Hepatocyte (in vitro differentiated cells): ENCODE measurements at regions not wholly inside any gene's neighbourhood (a gene's known extent, or its start where the extent isn't known, plus 50 kb on each side); places are given as distances from the start of the nearest gene placed in this dataset.

Experiments
- DNase-seq: peaks from one replicate; pipeline ENCODE4 v3.0.0-alpha.2; 2016; ENCODE audit warnings: low spot score
- H2AFZ ChIP-seq: fragments of 200-600 bp; sonication (generic); 2 replicates; pipeline ENCODE4 v1.6.0; 2016; ENCODE audit warnings: antibody characterized with exemption, mild to moderate bottlenecking
- H3K27ac ChIP-seq: fragments of 200-600 bp; sonication (generic); 2 replicates; pipeline ENCODE4 v1.5.1; 2016; ENCODE audit warnings: mild to moderate bottlenecking
- H3K27me3 ChIP-seq: fragments of 200-600 bp; sonication (generic); 2 replicates; pipeline ENCODE4 v1.6.1; 2016
- H3K36me3 ChIP-seq: fragments of 200-600 bp; sonication (generic); replicated peaks from 2 replicates; pipeline ENCODE4 v1.5.1; 2016; ENCODE audit warnings: low read depth; ENCODE audit not compliant: insufficient read depth
- H3K4me1 ChIP-seq: fragments of 200-600 bp; sonication (generic); 2 replicates; pipeline ENCODE4 v1.5.1; 2016; ENCODE audit warnings: mild to moderate bottlenecking, moderate library complexity; ENCODE audit not compliant: insufficient read depth
- H3K4me2 ChIP-seq: fragments of 200-600 bp; sonication (generic); 2 replicates; pipeline ENCODE4 v1.6.0; 2016
- H3K4me3 ChIP-seq: fragments of 200-600 bp; sonication (generic); 2 replicates; pipeline ENCODE4 v1.5.1; 2016; ENCODE audit warnings: mild to moderate bottlenecking
- H3K79me2 ChIP-seq: fragments of 200-600 bp; sonication (generic); 2 replicates; pipeline ENCODE4 v1.6.0; 2017; ENCODE audit warnings: mild to moderate bottlenecking
- H3K9me2 ChIP-seq: fragments of 200-600 bp; sonication (generic); replicated peaks from 2 replicates; pipeline ENCODE4 v1.6.0; 2017; ENCODE audit warnings: mild to moderate bottlenecking; ENCODE audit not compliant: insufficient read depth
- H3K9me3 ChIP-seq: fragments of 200-600 bp; sonication (generic); 2 replicates; pipeline ENCODE4 v1.5.1; 2016; ENCODE audit warnings: low read depth, mild to moderate bottlenecking
- H4K20me1 ChIP-seq: fragments of 200-600 bp; sonication (generic); 2 replicates; pipeline ENCODE4 v1.6.0; 2016; ENCODE audit warnings: mild to moderate bottlenecking; ENCODE audit not compliant: insufficient read depth, poor library complexity, severe bottlenecking
- EZH2 ChIP-seq: fragments of 200-600 bp; sonication (generic); IDR thresholded peaks from 2 replicates; pipeline ENCODE4 v1.6.1; 2016; ENCODE audit warnings: antibody characterized with exemption, mild to moderate bottlenecking, borderline replicate concordance
- EZH2phosphoT487 ChIP-seq: fragments of 200-600 bp; sonication (generic); IDR thresholded peaks from one replicate; pipeline ENCODE4 v1.6.1; 2018; ENCODE audit warnings: antibody characterized with exemption, mild to moderate bottlenecking, low read depth, moderate library complexity; ENCODE audit not compliant: unreplicated experiment, severe bottlenecking
- WGBS: methylation state at CpG from one replicate; pipeline ENCODE4 v1.1.6; 2016; ENCODE audit warnings: low lambda C conversion rate; ENCODE audit errors: missing lambda C conversion rate; 5-methylcytosine and 5-hydroxymethylcytosine counted together
- TF ChIP-seq, protein P1 (sequence below): fragments of 200-600 bp; sonication (generic); IDR thresholded peaks from 2 replicates; pipeline ENCODE4 v1.5.1; 2016; ENCODE audit warnings: antibody characterized with exemption, mild to moderate bottlenecking; ENCODE audit not compliant: poor library complexity

DNA sequence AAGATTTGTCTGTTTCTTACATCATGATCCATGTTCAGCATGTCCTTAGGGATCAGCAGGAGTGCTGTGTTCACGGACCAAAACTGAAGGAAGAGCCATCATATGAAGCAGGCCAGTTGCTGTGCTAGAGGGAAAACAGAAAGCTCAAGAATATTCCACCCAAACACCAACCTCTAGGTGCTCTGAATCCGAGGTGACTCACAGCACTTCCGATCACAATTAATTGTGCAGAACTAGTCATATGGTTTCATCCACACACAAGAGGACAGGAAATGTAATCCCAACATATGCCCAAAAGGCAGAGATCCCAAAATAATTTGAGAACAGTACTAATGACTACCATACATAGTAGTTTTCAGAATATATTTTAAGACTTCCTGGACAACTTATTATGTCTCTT, 257.9 kb upstream of the KCNH8 start:
- no peaks in the 10 kb centered on the region for H4K20me1 ChIP-seq
- no peaks in the 10 kb centered on the region for H3K36me3 ChIP-seq
- no peaks in the 10 kb centered on the region for H3K27me3 ChIP-seq
- 89% methylated on average over 3 of the region's 3 CpGs for WGBS
- DNase-seq = no peak
- no peak overlapping the region for H3K4me2 ChIP-seq
- no peaks in the 10 kb centered on the region for H3K4me1 ChIP-seq
- no peaks in the 10 kb centered on the region for H3K9me3 ChIP-seq
- H3K27ac ChIP-seq = no peak overlapping the region
- H3K4me3 ChIP-seq = no peak overlapping the region
- TF ChIP-seq, protein P1, sequence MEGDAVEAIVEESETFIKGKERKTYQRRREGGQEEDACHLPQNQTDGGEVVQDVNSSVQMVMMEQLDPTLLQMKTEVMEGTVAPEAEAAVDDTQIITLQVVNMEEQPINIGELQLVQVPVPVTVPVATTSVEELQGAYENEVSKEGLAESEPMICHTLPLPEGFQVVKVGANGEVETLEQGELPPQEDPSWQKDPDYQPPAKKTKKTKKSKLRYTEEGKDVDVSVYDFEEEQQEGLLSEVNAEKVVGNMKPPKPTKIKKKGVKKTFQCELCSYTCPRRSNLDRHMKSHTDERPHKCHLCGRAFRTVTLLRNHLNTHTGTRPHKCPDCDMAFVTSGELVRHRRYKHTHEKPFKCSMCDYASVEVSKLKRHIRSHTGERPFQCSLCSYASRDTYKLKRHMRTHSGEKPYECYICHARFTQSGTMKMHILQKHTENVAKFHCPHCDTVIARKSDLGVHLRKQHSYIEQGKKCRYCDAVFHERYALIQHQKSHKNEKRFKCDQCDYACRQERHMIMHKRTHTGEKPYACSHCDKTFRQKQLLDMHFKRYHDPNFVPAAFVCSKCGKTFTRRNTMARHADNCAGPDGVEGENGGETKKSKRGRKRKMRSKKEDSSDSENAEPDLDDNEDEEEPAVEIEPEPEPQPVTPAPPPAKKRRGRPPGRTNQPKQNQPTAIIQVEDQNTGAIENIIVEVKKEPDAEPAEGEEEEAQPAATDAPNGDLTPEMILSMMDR = no peak
- no peak for TF ChIP-seq EZH2phosphoT487
- no peaks in the 10 kb centered on the region for H3K9me2 ChIP-seq
- no peaks in the 10 kb centered on the region for H3K79me2 ChIP-seq
- H2AFZ ChIP-seq = no peak overlapping the region

DNA sequence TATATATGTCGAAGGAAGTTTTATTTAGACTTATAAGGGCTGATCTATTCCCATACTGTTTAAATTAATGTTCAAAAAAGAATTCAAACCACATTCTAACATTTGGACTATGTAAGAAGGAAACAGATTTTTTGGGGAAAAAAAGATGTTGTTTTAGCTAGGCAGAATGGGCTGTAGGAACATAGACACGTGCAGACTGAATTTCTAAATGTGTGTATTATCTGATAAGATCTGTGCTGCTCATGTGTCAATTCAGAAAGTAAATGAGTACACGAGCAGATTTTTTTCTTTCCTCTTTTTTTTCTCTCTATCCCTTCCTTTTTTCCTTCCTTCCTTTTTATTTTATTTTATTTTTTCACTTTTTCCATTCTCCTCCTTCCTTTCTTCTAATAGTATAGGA, 259.5 kb upstream of the KCNH8 start:
- H3K27me3 ChIP-seq = no peaks in the 10 kb centered on the region
- no peaks in the 10 kb centered on the region for H3K36me3 ChIP-seq
- DNase-seq = no peak
- no peaks in the 10 kb centered on the region for H3K4me1 ChIP-seq
- WGBS = 59% methylated on average over 3 of the region's 3 CpGs
- no peaks in the 10 kb centered on the region for H3K79me2 ChIP-seq
- no peak overlapping the region for H2AFZ ChIP-seq
- no peaks in the 10 kb centered on the region for H3K9me3 ChIP-seq
- H4K20me1 ChIP-seq = no peaks in the 10 kb centered on the region
- no peaks in the 10 kb centered on the region for H3K9me2 ChIP-seq
- H3K4me3 ChIP-seq = no peak overlapping the region
- no peak for TF ChIP-seq EZH2phosphoT487
- no peak overlapping the region for H3K27ac ChIP-seq
- no peak overlapping the region for H3K4me2 ChIP-seq

DNA sequence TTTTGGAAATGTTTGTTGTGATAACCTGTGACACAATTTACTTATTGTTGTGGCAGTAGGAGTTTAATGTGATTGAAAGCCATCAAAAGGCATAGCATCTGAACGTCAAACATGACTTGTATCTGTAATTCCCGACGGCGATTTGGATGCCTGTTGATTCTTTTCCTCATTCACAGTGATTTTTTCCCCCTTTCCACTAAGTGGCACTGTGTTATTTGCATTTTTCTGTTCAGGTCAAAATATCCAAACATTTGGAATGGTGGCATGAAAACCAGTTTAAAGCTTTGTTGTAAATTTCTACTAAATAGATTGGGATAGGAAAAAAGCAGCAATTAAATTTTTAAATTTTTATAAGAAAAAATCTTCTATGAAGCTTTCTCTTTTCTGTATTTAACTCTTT, 259.9 kb upstream of the KCNH8 start:
- Histone ChIP-seq H3K36me3 (no peaks in the 10 kb centered on the region), H3K4me2 (no peak overlapping the region), H3K9me3 (no peaks in the 10 kb centered on the region), H3K4me1 (no peaks in the 10 kb centered on the region), H3K27me3 (no peaks in the 10 kb centered on the region), H3K9me2 (no peaks in the 10 kb centered on the region), H3K4me3 (no peak overlapping the region), H3K79me2 (no peaks in the 10 kb centered on the region), H2AFZ (no peak overlapping the region), H3K27ac (no peak overlapping the region), H4K20me1 (no peaks in the 10 kb centered on the region)
- 82% methylated on average over 4 of the region's 4 CpGs for WGBS
- TF ChIP-seq, protein P1 = peak; percentile 30
- TF ChIP-seq EZH2 = no peak
- no peak for DNase-seq

DNA sequence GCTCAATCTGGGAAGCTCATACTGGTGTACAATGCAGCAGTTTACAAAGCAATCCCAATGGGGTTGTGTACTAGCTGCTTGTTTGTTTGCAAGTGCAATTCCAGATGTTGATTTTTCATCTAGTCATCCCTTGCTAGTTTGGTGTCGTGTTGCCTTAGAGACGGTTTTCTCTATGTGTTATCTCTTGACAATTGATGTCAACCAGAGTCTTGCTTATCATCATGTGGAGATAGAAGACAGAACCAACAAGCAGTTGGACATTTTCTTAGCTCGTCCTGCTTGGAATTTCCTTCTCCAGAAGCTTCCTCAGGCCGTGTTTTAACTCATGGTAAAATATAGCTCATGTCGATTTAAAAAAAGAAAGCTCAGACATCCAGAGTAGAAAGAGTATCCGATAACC, 262.0 kb upstream of the KCNH8 start:
- no peaks in the 10 kb centered on the region for H3K4me1 ChIP-seq
- no peaks in the 10 kb centered on the region for H3K9me2 ChIP-seq
- no peak overlapping the region for H3K4me2 ChIP-seq
- TF ChIP-seq EZH2phosphoT487 (no peak), EZH2 (no peak)
- TF ChIP-seq, protein P1 = no peak
- 34% methylated on average over 6 of the region's 6 CpGs for WGBS
- H3K79me2 ChIP-seq = no peaks in the 10 kb centered on the region
- no peaks in the 10 kb centered on the region for H3K9me3 ChIP-seq
- H3K27ac ChIP-seq = no peak overlapping the region
- peak; percentile 21 for DNase-seq
- H3K27me3 ChIP-seq = no peaks in the 10 kb centered on the region
- H4K20me1 ChIP-seq = no peaks in the 10 kb centered on the region
- H2AFZ ChIP-seq = no peak overlapping the region
- no peak overlapping the region for H3K4me3 ChIP-seq
- H3K36me3 ChIP-seq = no peaks in the 10 kb centered on the region
